Suprapubic skin (tissue), 4 donors: ENCODE measurements at regions not wholly inside any gene's neighbourhood (a gene's known extent, or its start where the extent isn't known, plus 50 kb on each side); places are given as distances from the start of the nearest gene placed in this dataset.

Source experiments
- DNase-seq, 2 donors: peaks; one replicate each; pipeline ENCODE4 v3.0.0-alpha.2; 2019; ENCODE audit warnings: low spot score in 2 of 2
- H3K27ac ChIP-seq: fragments of 200-600 bp; sonication (generic); one replicate; pipeline ENCODE4 v1.5.1; 2019
- H3K27me3 ChIP-seq: fragments of 200-600 bp; sonication (generic); one replicate; pipeline ENCODE4 v1.5.1; 2019
- H3K36me3 ChIP-seq: fragments of 200-600 bp; sonication (generic); one replicate; pipeline ENCODE4 v1.5.1; 2019
- H3K4me1 ChIP-seq: fragments of 200-600 bp; sonication (generic); one replicate; pipeline ENCODE4 v1.5.1; 2019
- H3K4me3 ChIP-seq: fragments of 200-600 bp; sonication (generic); one replicate; pipeline ENCODE4 v1.5.1; 2019; ENCODE audit warnings: mild to moderate bottlenecking
- H3K9me3 ChIP-seq: fragments of 200-600 bp; sonication (generic); one replicate; pipeline ENCODE4 v1.5.1; 2019
- CTCF ChIP-seq, 2 donors: fragments of 200-600 bp in 1 of 2; fragments of 450-650 bp in 1 of 2; sonication (generic) in 1 of 2; IDR thresholded peaks; one replicate each; pipeline ENCODE4 v1.5.1; 2016 to 2019; ENCODE audit warnings: antibody characterized with exemption in 2 of 2, mild to moderate bottlenecking in 1 of 2, moderate library complexity in 1 of 2
- EP300 ChIP-seq: sonication (generic); formaldehyde crosslinking; IDR thresholded peaks from one replicate; pipeline ENCODE4 v1.6.1; 2017; ENCODE audit warnings: antibody characterized with exemption
- POLR2A ChIP-seq, 2 donors: fragments of 450-650 bp; IDR thresholded peaks; one replicate each; pipeline ENCODE4 v1.6.1; 2017; ENCODE audit warnings: antibody characterized with exemption in 2 of 2, mild to moderate bottlenecking in 2 of 2, moderate library complexity in 2 of 2
- POLR2AphosphoS5 ChIP-seq, 3 donors: sonication (generic); formaldehyde crosslinking; IDR thresholded peaks; one replicate each; pipeline ENCODE4 v1.6.1; 2017; ENCODE audit warnings: antibody characterized with exemption in 3 of 3
- WGBS: methylation state at CpG from one replicate; pipeline ENCODE4 v1.1.5; 2018; 5-methylcytosine and 5-hydroxymethylcytosine counted together

- TF ChIP-seq CTCF (IDR thresholded peaks at IDR 0.05): no peak
- TF ChIP-seq POLR2AphosphoS5 (IDR thresholded peaks at IDR 0.05): no peak
- no peak for TF ChIP-seq POLR2A (IDR thresholded peaks at IDR 0.05)
- TF ChIP-seq EP300: no peak
- H3K36me3 ChIP-seq: no peaks in the 10 kb centered on the region
- H3K9me3 ChIP-seq: no peaks in the 10 kb centered on the region
- no peak overlapping the region for H3K27ac ChIP-seq
- no peak for DNase-seq
- no peaks in the 10 kb centered on the region for H3K27me3 ChIP-seq
- 81% methylated on average over 1 of the region's 1 CpG for WGBS
- no peaks in the 10 kb centered on the region for H3K4me1 ChIP-seq
- no peak overlapping the region for H3K4me3 ChIP-seq
These were observed 70.2 kb downstream of the CLDN1 start for GRCh38 chr3:190252080-190252479.

- H3K4me3 ChIP-seq: no peak overlapping the region
- H3K27ac ChIP-seq: no peak overlapping the region
- H3K27me3 ChIP-seq: no peaks in the 10 kb centered on the region
- no peak for TF ChIP-seq EP300
- TF ChIP-seq POLR2AphosphoS5 (IDR thresholded peaks at IDR 0.05): no peak
- WGBS: 94% methylated on average over 2 of the region's 2 CpGs
- peaks cover 5% of the 10 kb centered on the region for H3K9me3 ChIP-seq
- no peak for DNase-seq
- no peaks in the 10 kb centered on the region for H3K36me3 ChIP-seq
- no peaks in the 10 kb centered on the region for H3K4me1 ChIP-seq
These were observed 72.8 kb downstream of the CLDN1 start for GRCh38 chr3:190249414-190249813.

GRCh38 chr3:190242147-190242546 is 80.1 kb downstream of the CLDN1 start:
- Histone ChIP-seq H3K27me3 (no peaks in the 10 kb centered on the region), H3K4me1 (no peaks in the 10 kb centered on the region), H3K9me3 (peaks cover 5% of the 10 kb centered on the region), H3K4me3 (no peak overlapping the region), H3K27ac (no peak overlapping the region), H3K36me3 (no peaks in the 10 kb centered on the region)
- 48% methylated on average over 2 of the region's 2 CpGs for WGBS
- no peak for TF ChIP-seq POLR2AphosphoS5 (IDR thresholded peaks at IDR 0.05)
- TF ChIP-seq CTCF (IDR thresholded peaks at IDR 0.05): no peak
- no peak for TF ChIP-seq POLR2A (IDR thresholded peaks at IDR 0.05)
- no peak for TF ChIP-seq EP300
- DNase-seq: no peak

- 93% methylated on average over 2 of the region's 2 CpGs for WGBS
- Histone ChIP-seq H3K27me3 (no peaks in the 10 kb centered on the region), H3K9me3 (no peaks in the 10 kb centered on the region), H3K36me3 (no peaks in the 10 kb centered on the region), H3K4me1 (no peaks in the 10 kb centered on the region), H3K4me3 (no peak overlapping the region), H3K27ac (no peak overlapping the region)
- no peak for DNase-seq
- no peak for TF ChIP-seq EP300
- TF ChIP-seq POLR2AphosphoS5 (IDR thresholded peaks at IDR 0.05): no peak
- no peak for TF ChIP-seq POLR2A (IDR thresholded peaks at IDR 0.05)
- no peak for TF ChIP-seq CTCF (IDR thresholded peaks at IDR 0.05)
These were observed 82.9 kb downstream of the CLDN1 start for GRCh38 chr3:190239325-190239724.

GRCh38 chr3:190238871-190239270 is 83.4 kb downstream of the CLDN1 start:
- Histone ChIP-seq H3K4me3 (no peak overlapping the region), H3K27me3 (no peaks in the 10 kb centered on the region), H3K9me3 (no peaks in the 10 kb centered on the region), H3K36me3 (no peaks in the 10 kb centered on the region), H3K27ac (no peak overlapping the region), H3K4me1 (no peaks in the 10 kb centered on the region)
- TF ChIP-seq POLR2AphosphoS5 (IDR thresholded peaks at IDR 0.05) (no peak), POLR2A (IDR thresholded peaks at IDR 0.05) (no peak), EP300 (no peak), CTCF (IDR thresholded peaks at IDR 0.05) (no peak)
- 91% methylated on average over 4 of the region's 5 CpGs for WGBS
- DNase-seq: no peak

- TF ChIP-seq POLR2AphosphoS5 (IDR thresholded peaks at IDR 0.05) (no peak), EP300 (no peak), CTCF (IDR thresholded peaks at IDR 0.05) (no peak), POLR2A (IDR thresholded peaks at IDR 0.05) (no peak)
- no peaks in the 10 kb centered on the region for H3K27me3 ChIP-seq
- H3K4me3 ChIP-seq: no peak overlapping the region
- WGBS: 96% methylated on average over 3 of the region's 3 CpGs
- H3K36me3 ChIP-seq: no peaks in the 10 kb centered on the region
- no peak overlapping the region for H3K27ac ChIP-seq
- H3K4me1 ChIP-seq: peaks cover 16% of the 10 kb centered on the region
- no peaks in the 10 kb centered on the region for H3K9me3 ChIP-seq
- DNase-seq: no peak
These were observed 87.6 kb downstream of the CLDN1 start for GRCh38 chr3:190234621-190235020.
